HepG2 (cell line): ENCODE measurements at regions not wholly inside any gene's neighbourhood (a gene's known extent, or its start where the extent isn't known, plus 50 kb on each side); places are given as distances from the start of the nearest gene placed in this dataset.

Source experiments
- ATAC-seq: fragments of 200-7000 bp; cut with Tn5 transposase; 3 replicates; pipeline ENCODE4 v1.9.1; 2020; ENCODE audit warnings: mild to moderate bottlenecking, moderate library complexity
- BruUV-seq: library from RNA; stranded (reverse); fragments of 400-500 nt; replicated peaks from 2 replicates; lab custom pipeline; 2021; lab: Mats Ljungman, UMichigan
- CTCF ChIA-PET: fragments of 300-600 bp; formaldehyde crosslinking; extraction: SDS; loops from one replicate; lab custom pipeline; 2021; ENCODE audit warnings: low total read pairs, inconsistent platforms, low intra/inter-chr PET ratio; lab: Yijun Ruan, JAX
- POLR2A ChIA-PET: fragments of 350-600 bp; sonication (Branson Sonifier 250); formaldehyde crosslinking; loops from one replicate; lab custom pipeline; 2020; ENCODE audit warnings: antibody characterized with exemption, inconsistent platforms; lab: Yijun Ruan, JAX
- DNase-seq: peaks from one replicate; pipeline ENCODE4 v3.0.0-alpha.2; 2015; ENCODE audit warnings: low spot score
- FAIRE-seq: peaks from 3 replicates; lab custom pipeline; 2011; peaks lifted over from hg19 to GRCh38; lab: Jason Lieb, UNC
- H2AFZ ChIP-seq: one replicate; pipeline ENCODE4 v1.6.1; 2011; ENCODE audit warnings: low read length, inconsistent platforms
- H3K27ac ChIP-seq: fragments of 300-600 bp; 3 replicates; pipeline ENCODE4 v1.8.0; 2011; ENCODE audit warnings: mixed run types, mild to moderate bottlenecking, mixed read lengths, low read length, inconsistent platforms; ENCODE audit not compliant: insufficient read depth; ENCODE audit errors: extremely low read length
- H3K27me3 ChIP-seq, 2 experiments: fragments of 200-600 bp in 1 of 2; 2 replicates in 1 of 2; 3 replicates in 1 of 2; pipeline versions ENCODE4 v1.6.0 to v1.8.0; 2011; ENCODE audit warnings: low read length in 2 of 2, mild to moderate bottlenecking in 2 of 2, moderate library complexity in 2 of 2, inconsistent platforms in 1 of 2; ENCODE audit not compliant: insufficient read depth in 2 of 2, control insufficient read depth in 1 of 2
- H3K36me3 ChIP-seq, 2 experiments: fragments of 200-600 bp in 1 of 2; replicated peaks in 1 of 2; 2 replicates in 1 of 2; 3 replicates in 1 of 2; pipeline versions ENCODE4 v1.5.1 to v1.8.0; 2011; ENCODE audit warnings: low read length in 2 of 2, inconsistent platforms in 1 of 2; ENCODE audit not compliant: insufficient read depth in 2 of 2, control insufficient read depth in 1 of 2
- H3K4me1 ChIP-seq: 2 replicates; pipeline ENCODE4 v1.5.1; 2012; ENCODE audit warnings: low read length, inconsistent platforms; ENCODE audit not compliant: insufficient read depth
- H3K4me2 ChIP-seq: 2 replicates; pipeline ENCODE4 v1.6.0; 2011; ENCODE audit warnings: low read depth, low read length, inconsistent platforms
- H3K4me3 ChIP-seq, 3 experiments: fragments of 200-600 bp in 1 of 3; sonication (generic), shearing (Covaris generic) in 1 of 3; replicated peaks in 1 of 3; 2 replicates each; pipeline ENCODE4 v1.5.1; 2011 to 2016; ENCODE audit warnings: low read length in 3 of 3, inconsistent platforms in 2 of 3, low read depth in 2 of 3, mild to moderate bottlenecking in 2 of 3, control low read depth in 1 of 3, mixed read lengths in 1 of 3; ENCODE audit not compliant: insufficient read depth in 1 of 3
- H3K79me2 ChIP-seq: one replicate; pipeline ENCODE4 v1.6.1; 2011; ENCODE audit warnings: low read length, inconsistent platforms; ENCODE audit not compliant: insufficient read depth
- H3K9ac ChIP-seq: 2 replicates; pipeline ENCODE4 v1.6.0; 2011; ENCODE audit warnings: mild to moderate bottlenecking, low read depth, low read length, inconsistent platforms; ENCODE audit not compliant: insufficient read depth
- H3K9me3 ChIP-seq: 2 replicates; pipeline ENCODE4 v1.5.1; 2012; ENCODE audit warnings: mild to moderate bottlenecking, low read length
- H4K20me1 ChIP-seq: 2 replicates; pipeline ENCODE4 v1.6.0; 2011; ENCODE audit warnings: inconsistent platforms, mild to moderate bottlenecking, low read length, moderate library complexity; ENCODE audit not compliant: insufficient read depth
- AHR ChIP-seq: IDR thresholded peaks from 2 replicates; pipeline ENCODE4 v1.6.1; 2018; ENCODE audit warnings: missing genetic modification reagents, missing compliant biosample characterization
- BCLAF1 ChIP-seq: fragments of 450-650 bp; IDR thresholded peaks from 2 replicates; pipeline ENCODE4 v1.6.1; 2017; ENCODE audit warnings: mild to moderate bottlenecking
- CENPBD1 ChIP-seq: sonication (generic); formaldehyde crosslinking; IDR thresholded peaks from 2 replicates; pipeline ENCODE4 v1.8.0; 2022; ENCODE audit warnings: missing genetic modification reagents, low read depth, mild to moderate bottlenecking, borderline replicate concordance
- CENPT ChIP-seq: sonication (generic); formaldehyde crosslinking; IDR thresholded peaks from 2 replicates; pipeline ENCODE4 v1.8.0; 2022; ENCODE audit warnings: low read depth, mild to moderate bottlenecking, moderate library complexity, missing genetic modification reagents
- HOXA3 ChIP-seq: sonication (generic); formaldehyde crosslinking; IDR thresholded peaks from 2 replicates; pipeline ENCODE4 v1.5.0; 2020; ENCODE audit warnings: missing genetic modification reagents
- JDP2 ChIP-seq: sonication (generic); formaldehyde crosslinking; IDR thresholded peaks from 2 replicates; pipeline ENCODE4 v1.8.1; 2022; ENCODE audit warnings: missing genetic modification reagents, borderline replicate concordance
- MAFG ChIP-seq: sonication (generic); formaldehyde crosslinking; IDR thresholded peaks from 2 replicates; pipeline ENCODE4 v1.5.1; 2020; ENCODE audit warnings: mild to moderate bottlenecking, missing genetic modification reagents
- MTF1 ChIP-seq: sonication (generic); formaldehyde crosslinking; IDR thresholded peaks from 2 replicates; pipeline ENCODE4 v1.5.0; 2020; ENCODE audit warnings: missing genetic modification reagents
- NCOA1 ChIP-seq: sonication (generic); formaldehyde crosslinking; IDR thresholded peaks from 2 replicates; pipeline ENCODE4 v1.9.0; 2021; ENCODE audit warnings: missing genetic modification reagents
- NCOA5 ChIP-seq: sonication (generic); formaldehyde crosslinking; IDR thresholded peaks from 2 replicates; pipeline ENCODE4 v1.4.0; 2020; ENCODE audit warnings: missing genetic modification reagents
- PBX2 ChIP-seq: IDR thresholded peaks from 2 replicates; pipeline ENCODE4 v1.6.1; 2016; ENCODE audit warnings: control low read depth
- SAFB2 ChIP-seq: sonication (generic); formaldehyde crosslinking; IDR thresholded peaks from 2 replicates; pipeline ENCODE4 v1.5.1; 2020; ENCODE audit warnings: missing genetic modification reagents, low read depth, mild to moderate bottlenecking, borderline replicate concordance
- SOX6 ChIP-seq, 2 experiments: fragments of 450-650 bp in 1 of 2; sonication (generic) in 1 of 2; formaldehyde crosslinking in 1 of 2; IDR thresholded peaks; 2 replicates each; pipeline versions ENCODE4 v1.4.0 to v1.6.1; 2017 to 2020; ENCODE audit warnings: antibody characterized with exemption in 1 of 2, mild to moderate bottlenecking in 1 of 2, missing genetic modification reagents in 1 of 2
- ZKSCAN1 ChIP-seq: fragments of 150-350 bp; IDR thresholded peaks from 2 replicates; pipeline ENCODE4 v1.6.1; 2014; ENCODE audit warnings: low read length
- ZNF160 ChIP-seq: sonication (generic); formaldehyde crosslinking; IDR thresholded peaks from 2 replicates; pipeline ENCODE4 v1.8.0; 2022; ENCODE audit warnings: mild to moderate bottlenecking, inconsistent platforms, missing genetic modification reagents
- ZNF24 ChIP-seq: fragments of 450-650 bp; IDR thresholded peaks from 2 replicates; pipeline ENCODE4 v1.6.1; 2017; ENCODE audit warnings: antibody characterized with exemption, mild to moderate bottlenecking
- ZNF552 ChIP-seq: sonication (generic); formaldehyde crosslinking; IDR thresholded peaks from 2 replicates; pipeline ENCODE4 v1.9.0; 2022; ENCODE audit warnings: missing genetic modification reagents, mild to moderate bottlenecking, borderline replicate concordance
- ZNF775 ChIP-seq: sonication (generic); formaldehyde crosslinking; IDR thresholded peaks from 2 replicates; pipeline ENCODE4 v1.4.0; 2020; ENCODE audit warnings: missing genetic modification reagents, mild to moderate bottlenecking, moderate library complexity, borderline replicate concordance
- WGBS: methylation state at CpG from one replicate; pipeline ENCODE4 v1.1.6; 2017; ENCODE audit warnings: low lambda C conversion rate; 5-methylcytosine and 5-hydroxymethylcytosine counted together
- in situ Hi-C: cut with HindIII; loops from 2 replicates; pipeline ENCODE4 v1.10.0; 2017; ENCODE audit warnings: low pct_unique_long_range_greater_than_20kb; ENCODE audit not compliant: extremely low pct_ligation_motif_present
- intact Hi-C: fragments of 100-400 bp; cut with micrococcal nuclease; formaldehyde crosslinking; loops from one replicate; pipeline ENCODE4 v1.10.0; 2022; ENCODE audit not compliant: unreplicated experiment

GRCh38 chr7:28890137-28890536 lies 68.0 kb downstream of the TRIL start:
- intact Hi-C loops (no loop called here), in situ Hi-C loops (no loop called here)
- no TSS peak for BruUV-seq
- H4K20me1 ChIP-seq, result no peaks in the 10 kb centered on the region
- WGBS, result 85% methylated on average over 6 of the region's 7 CpGs
- FAIRE-seq (no peak), ATAC-seq (no peak), DNase-seq (no peak)
- no peak overlapping the region for H3K9ac ChIP-seq
- H2AFZ ChIP-seq, result no peak overlapping the region
- TF ChIP-seq HOXA3 (CRISPR knock-in tag), result no peak
- TF ChIP-seq JDP2 (CRISPR knock-in tag), result no peak
- TF ChIP-seq NCOA5 (CRISPR knock-in tag), result no peak
- no peak for TF ChIP-seq CENPT (CRISPR knock-in tag)
- TF ChIP-seq CENPBD1 (CRISPR knock-in tag), result no peak
- no peak for TF ChIP-seq ZNF160
- TF ChIP-seq AHR (CRISPR knock-in tag), result no peak
- TF ChIP-seq ZNF24, result no peak
- TF ChIP-seq MAFG (CRISPR knock-in tag), result no peak
- H3K36me3 ChIP-seq, result no peaks in the 10 kb centered on the region
- H3K79me2 ChIP-seq, result no peaks in the 10 kb centered on the region
- no peaks in the 10 kb centered on the region for H3K9me3 ChIP-seq
- no peak overlapping the region for H3K27ac ChIP-seq
- ChIA-PET CTCF (no interaction called here), POLR2A (no interaction called here)
- no peak overlapping the region for H3K4me2 ChIP-seq
- no peak overlapping the region for H3K4me3 ChIP-seq
- H3K4me1 ChIP-seq, result peaks cover 27% of the 10 kb centered on the region
- H3K27me3 ChIP-seq, result no peaks in the 10 kb centered on the region

GRCh38 chr7:28889290-28889689 lies 68.8 kb downstream of the TRIL start:
- Histone ChIP-seq H2AFZ (no peak overlapping the region), H3K9ac (no peak overlapping the region), H3K4me1 (peaks cover 27% of the 10 kb centered on the region), H3K4me3 (no peak overlapping the region), H3K79me2 (no peaks in the 10 kb centered on the region), H3K9me3 (no peaks in the 10 kb centered on the region), H3K36me3 (no peaks in the 10 kb centered on the region), H3K27ac (no peak overlapping the region), H3K27me3 (no peaks in the 10 kb centered on the region), H4K20me1 (no peaks in the 10 kb centered on the region), H3K4me2 (no peak overlapping the region)
- intact Hi-C loops, result no loop called here
- BruUV-seq, result no TSS peak
- ChIA-PET CTCF (no interaction called here), POLR2A (no interaction called here)
- whole genome bisulfite sequencing, result 64% methylated on average over 4 of the region's 4 CpGs
- in situ Hi-C loops, result no loop called here
- ATAC-seq (no peak), FAIRE-seq (no peak), DNase-seq (no peak)
- TF ChIP-seq ZKSCAN1, result no peak
- TF ChIP-seq MTF1 (CRISPR knock-in tag), result no peak
- no peak for TF ChIP-seq BCLAF1
- no peak for TF ChIP-seq SAFB2 (CRISPR knock-in tag)
- TF ChIP-seq SOX6 (IDR thresholded peaks at IDR 0.05), result no peak
- no peak for TF ChIP-seq SOX6 (CRISPR knock-in tag; IDR thresholded peaks at IDR 0.05)
- no peak for TF ChIP-seq ZNF775 (CRISPR knock-in tag)
- no peak for TF ChIP-seq NCOA1
- TF ChIP-seq ZNF552 (CRISPR knock-in tag), result no peak
- no peak for TF ChIP-seq PBX2 (CRISPR knock-in tag)
